Endothelial cell of umbilical vein (primary cell): ENCODE measurements at regions not wholly inside any gene's neighbourhood (a gene's known extent, or its start where the extent isn't known, plus 50 kb on each side); places are given as distances from the start of the nearest gene placed in this dataset.

Experiments
- BruUV-seq: library from RNA; stranded (reverse); fragments of 400-500 nt; replicated peaks from 2 replicates; lab custom pipeline; 2021; lab: Mats Ljungman, UMichigan
- CTCF ChIA-PET: fragments of 300-600, 350-600 bp; sonication (Branson Sonifier 250); formaldehyde crosslinking; loops from one replicate; lab custom pipeline; 2021; ENCODE audit warnings: antibody characterized with exemption, inconsistent platforms; lab: Charles Lee
- POLR2A ChIA-PET: fragments of 300-600, 350-600 bp; sonication (Branson Sonifier 250); formaldehyde crosslinking; loops from one replicate; lab custom pipeline; 2021; ENCODE audit warnings: antibody characterized with exemption, inconsistent platforms; lab: Charles Lee
- DNase-seq: peaks from one replicate; pipeline ENCODE4 v3.0.0-alpha.2; 2011; ENCODE audit warnings: low read depth, low spot score
- FAIRE-seq: peaks from 2 replicates; lab custom pipeline; 2011; peaks lifted over from hg19 to GRCh38; lab: Jason Lieb, UNC
- H2AFZ ChIP-seq: 2 replicates; pipeline ENCODE4 v1.6.0; 2012; ENCODE audit warnings: low read depth, low read length, control low read depth, inconsistent platforms
- H3K27ac ChIP-seq: 2 replicates; pipeline ENCODE4 v1.5.1; 2011; ENCODE audit warnings: low read depth, mild to moderate bottlenecking, control low read depth, low read length, moderate library complexity; ENCODE audit not compliant: insufficient read depth
- H3K27me3 ChIP-seq, 2 experiments: 2 replicates each; pipeline versions ENCODE4 v1.6.0 to v1.6.1; 2011; ENCODE audit warnings: low read length in 2 of 2, mixed read lengths in 1 of 2; ENCODE audit not compliant: control insufficient read depth in 2 of 2, insufficient read depth in 2 of 2
- H3K36me3 ChIP-seq, 2 experiments: 2 replicates in 1 of 2; 3 replicates in 1 of 2; pipeline ENCODE4 v1.5.1; 2011; ENCODE audit warnings: low read length in 2 of 2, mild to moderate bottlenecking in 1 of 2, moderate library complexity in 1 of 2; ENCODE audit not compliant: control insufficient read depth in 2 of 2, insufficient read depth in 2 of 2; ENCODE audit errors: extremely low read depth in 1 of 2
- H3K4me1 ChIP-seq: 3 replicates; pipeline ENCODE4 v1.5.1; 2011; ENCODE audit warnings: mild to moderate bottlenecking, low read length; ENCODE audit not compliant: control insufficient read depth, insufficient read depth; ENCODE audit errors: extremely low read depth
- H3K4me2 ChIP-seq: 2 replicates; pipeline ENCODE4 v1.6.1; 2011; ENCODE audit warnings: low read length, control low read depth, mixed read lengths; ENCODE audit not compliant: insufficient read depth
- H3K4me3 ChIP-seq, 3 experiments: fragments of 200-600 bp in 1 of 3; sonication (generic), shearing (Covaris generic) in 1 of 3; replicated peaks in 1 of 3; 2 replicates each; pipeline ENCODE4 v1.5.1; 2011 to 2016; ENCODE audit warnings: control low read depth in 3 of 3, low read length in 3 of 3, mild to moderate bottlenecking in 2 of 3, inconsistent platforms in 1 of 3, low read depth in 1 of 3, moderate library complexity in 1 of 3; ENCODE audit not compliant: insufficient read depth in 1 of 3
- H3K79me2 ChIP-seq: 2 replicates; pipeline ENCODE4 v1.6.0; 2012; ENCODE audit warnings: low read length, inconsistent platforms; ENCODE audit not compliant: control insufficient read depth, insufficient read depth
- H3K9ac ChIP-seq: replicated peaks from 2 replicates; pipeline ENCODE3; 2011; ENCODE audit warnings: low read length, control low read depth; ENCODE audit not compliant: insufficient read depth; ENCODE audit errors: extremely low read depth
- H3K9me1 ChIP-seq: replicated peaks from 3 replicates; pipeline ENCODE4 v1.6.0; 2011; ENCODE audit warnings: mild to moderate bottlenecking, low read length; ENCODE audit not compliant: control insufficient read depth, insufficient read depth; ENCODE audit errors: extremely low read depth
- H3K9me3 ChIP-seq: replicated peaks from 2 replicates; pipeline ENCODE4 v1.5.1; 2012; ENCODE audit warnings: low read length, inconsistent platforms; ENCODE audit not compliant: control insufficient read depth, insufficient read depth
- H4K20me1 ChIP-seq: replicated peaks from 2 replicates; pipeline ENCODE3; 2011; ENCODE audit warnings: mild to moderate bottlenecking, low read length; ENCODE audit not compliant: control insufficient read depth, insufficient read depth; ENCODE audit errors: extremely low read depth
- CTCF ChIP-seq, 2 donors: IDR thresholded peaks; 1 replicate in 1 of 2; 2 replicates in 1 of 2; pipeline ENCODE4 v1.5.1; 2011; ENCODE audit warnings: low read length in 2 of 2, mild to moderate bottlenecking in 2 of 2, moderate library complexity in 2 of 2, control low read depth in 1 of 2, inconsistent platforms in 1 of 2, low read depth in 1 of 2; ENCODE audit not compliant: insufficient read depth in 1 of 2; ENCODE audit errors: extremely low read depth in 1 of 2
- EZH2 ChIP-seq: IDR thresholded peaks from 2 replicates; pipeline ENCODE4 v1.6.1; 2012; ENCODE audit warnings: borderline replicate concordance, low read depth, mild to moderate bottlenecking, moderate library complexity, low read length, inconsistent platforms; ENCODE audit not compliant: severe bottlenecking
- FOS ChIP-seq: IDR thresholded peaks from 2 replicates; pipeline ENCODE4 v1.6.1; 2011; ENCODE audit warnings: mild to moderate bottlenecking, low read length, moderate library complexity, borderline replicate concordance; ENCODE audit not compliant: insufficient read depth
- GATA2 ChIP-seq: IDR thresholded peaks from 2 replicates; pipeline ENCODE4 v1.7.0; 2011; ENCODE audit warnings: low read depth, mild to moderate bottlenecking, moderate library complexity, mixed read lengths, low read length; ENCODE audit not compliant: insufficient read length, insufficient read depth
- JUN ChIP-seq: IDR thresholded peaks from 2 replicates; pipeline ENCODE4 v1.6.1; 2011; ENCODE audit warnings: borderline replicate concordance, low read depth; ENCODE audit not compliant: insufficient read length, insufficient read depth
- MAX ChIP-seq: IDR thresholded peaks from 2 replicates; pipeline ENCODE4 v1.6.1; 2011; ENCODE audit not compliant: insufficient read depth, insufficient read length
- POLR2A ChIP-seq: IDR thresholded peaks from 2 replicates; pipeline ENCODE4 v1.6.1; 2012; ENCODE audit warnings: low read depth, mild to moderate bottlenecking, control low read depth, low read length
- POLR2AphosphoS5 ChIP-seq: IDR thresholded peaks from 2 replicates; pipeline ENCODE4 v1.6.1; 2012; ENCODE audit warnings: low read depth, mild to moderate bottlenecking, control low read depth, low read length, moderate library complexity; ENCODE audit not compliant: insufficient read depth
- dilution Hi-C: fragments of 300-500 bp; cut with MboI; formaldehyde crosslinking; loops from one replicate; pipeline ENCODE4 v1.15.0; 2019; ENCODE audit warnings: low sequenced_read_pairs; ENCODE audit not compliant: extremely low pct_ligation_motif_present
- intact Hi-C: fragments of 100-400 bp; cut with micrococcal nuclease; formaldehyde crosslinking; loops from one replicate; pipeline ENCODE4 v1.10.0; 2022

- dilution Hi-C loops (no loop called here), intact Hi-C loops (no loop called here)
- Histone ChIP-seq H3K36me3 (no peaks in the 10 kb centered on the region), H3K9me1 (no peaks in the 10 kb centered on the region), H3K9ac (no peak overlapping the region), H3K4me1 (no peaks in the 10 kb centered on the region), H4K20me1 (no peaks in the 10 kb centered on the region), H3K79me2 (no peaks in the 10 kb centered on the region), H3K27me3 (no peaks in the 10 kb centered on the region), H3K4me3 (no peak overlapping the region), H2AFZ (no peak overlapping the region), H3K4me2 (no peak overlapping the region), H3K27ac (no peak overlapping the region), H3K9me3 (no peaks in the 10 kb centered on the region)
- FAIRE-seq (no peak), DNase-seq (no peak)
- ChIA-PET POLR2A (no interaction called here), CTCF (no interaction called here)
- TF ChIP-seq JUN (no peak), FOS (no peak), POLR2A (no peak), CTCF (IDR thresholded peaks at IDR 0.05; ENCODE audit: extremely low read depth in 1 of 2, insufficient read depth in 1 of 2, low read depth in 1 of 2, low read length in 2 of 2) (no peak), GATA2 (no peak), MAX (no peak), POLR2AphosphoS5 (no peak), EZH2 (no peak)
- BruUV-seq: no TSS peak
These were observed 616.8 kb downstream of the NCAM2 start for GRCh38 chr21:21614966-21615365.
